Activated CD8-positive, alpha-beta memory T cell treated with anti-CD3 and anti-CD28 coated beads, Interleukin-2, amount 10 ng/mL, durations not matched to agents 7 days and 5 days (primary cell): ENCODE measurements at regions not wholly inside any gene's neighbourhood (a gene's known extent, or its start where the extent isn't known, plus 50 kb on each side); places are given as distances from the start of the nearest gene placed in this dataset.

Experiments
- ATAC-seq: fragments of 150-1000 bp; cut with Tn5 transposase; one replicate; pipeline ENCODE4 v1.10.0; 2021; ENCODE audit warnings: moderate library complexity
- CTCF ChIA-PET: fragments of 350-600 bp; sonication (Branson Sonifier 250); formaldehyde crosslinking; loops from one replicate; lab custom pipeline; 2021; ENCODE audit warnings: antibody characterized with exemption; lab: Charles Lee
- DNase-seq: peaks from one replicate; pipeline ENCODE4 v3.0.0-alpha.2; 2020
- H3K27ac Mint-ChIP-seq: one replicate; pipeline ENCODE4 v1.8.0; 2021; ENCODE audit warnings: mild to moderate bottlenecking, mixed read lengths
- H3K27me3 Mint-ChIP-seq: one replicate; pipeline ENCODE4 v1.8.0; 2021; ENCODE audit warnings: mixed read lengths
- H3K36me3 Mint-ChIP-seq: one replicate; pipeline ENCODE4 v1.8.0; 2021; ENCODE audit warnings: mild to moderate bottlenecking, mixed read lengths
- H3K4me1 Mint-ChIP-seq: one replicate; pipeline ENCODE4 v1.8.0; 2021; ENCODE audit warnings: mixed read lengths
- H3K4me3 Mint-ChIP-seq: one replicate; pipeline ENCODE4 v1.8.0; 2021; ENCODE audit warnings: mild to moderate bottlenecking, moderate library complexity, mixed read lengths
- H3K9me3 Mint-ChIP-seq: one replicate; pipeline ENCODE4 v1.8.0; 2022; ENCODE audit warnings: low read depth, mixed read lengths

DNA sequence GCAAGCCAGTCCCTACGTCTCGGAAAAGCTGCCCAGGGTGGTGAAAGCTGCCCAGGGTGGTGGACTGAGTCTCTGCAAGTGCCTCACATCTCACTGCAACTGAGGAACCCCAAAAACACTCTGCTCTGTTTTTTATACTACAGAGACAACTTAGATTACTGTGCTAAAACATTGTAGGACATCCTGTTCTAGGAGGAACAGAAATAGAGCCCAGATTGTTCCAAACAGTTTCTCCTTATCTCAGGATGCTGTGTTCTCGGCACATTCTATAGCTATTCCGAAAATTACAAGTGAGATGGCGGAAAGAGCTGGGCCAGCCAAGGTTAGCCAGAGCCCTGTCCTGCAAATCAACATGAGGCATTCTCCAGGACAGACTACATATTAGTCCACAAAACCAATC lies 138.7 kb downstream of the LRIG3 start:
- Mint-ChIP-seq H3K4me1 (no peaks in the 10 kb centered on the region), H3K36me3 (no peaks in the 10 kb centered on the region), H3K9me3 (peaks cover 5% of the 10 kb centered on the region), H3K27me3 (no peaks in the 10 kb centered on the region), H3K4me3 (no peak overlapping the region), H3K27ac (no peak overlapping the region)
- DNase-seq: no peak
- no peak for ATAC-seq
- CTCF ChIA-PET: no interaction called here

DNA sequence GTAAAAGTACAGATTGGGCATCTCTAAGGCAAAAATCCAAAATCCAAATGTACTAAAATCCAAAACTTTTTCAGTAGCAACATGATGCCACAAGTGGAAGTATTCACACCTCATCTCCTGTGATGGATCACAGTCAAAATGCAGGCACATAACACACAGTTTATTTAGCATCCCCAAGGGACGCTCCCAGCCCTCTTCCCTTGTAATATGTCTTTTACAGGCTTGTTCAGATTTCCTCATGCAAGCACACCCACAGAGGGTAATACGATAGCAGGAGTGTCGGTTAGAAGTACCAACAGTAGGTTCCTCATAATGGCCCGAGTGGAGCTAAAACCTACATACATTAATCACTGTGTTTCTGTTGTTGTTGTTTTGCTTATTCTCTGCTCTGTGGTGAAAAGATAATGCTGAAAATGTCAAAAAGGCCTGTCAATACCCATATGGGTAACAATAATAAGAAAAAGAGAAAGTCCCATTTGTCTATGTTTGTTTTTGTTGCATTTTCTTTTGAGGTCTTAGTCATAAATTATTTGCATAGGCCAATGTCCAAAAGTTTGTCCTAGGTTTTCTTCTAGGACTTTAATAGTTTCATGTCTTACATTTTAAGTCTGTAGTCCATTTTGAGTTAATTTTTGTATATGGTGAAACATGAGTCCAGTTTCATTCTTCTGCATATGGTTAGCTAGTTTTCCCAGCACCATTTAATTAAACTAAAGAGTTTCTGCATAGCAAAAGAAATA lies 133.1 kb downstream of the LRIG3 start:
- CTCF ChIA-PET: no interaction called here
- Mint-ChIP-seq H3K36me3 (no peaks in the 10 kb centered on the region), H3K27ac (no peak overlapping the region), H3K27me3 (no peaks in the 10 kb centered on the region), H3K4me3 (no peak overlapping the region), H3K9me3 (peaks cover 2% of the 10 kb centered on the region), H3K4me1 (no peaks in the 10 kb centered on the region)
- DNase-seq: no peak
- ATAC-seq: no peak

DNA sequence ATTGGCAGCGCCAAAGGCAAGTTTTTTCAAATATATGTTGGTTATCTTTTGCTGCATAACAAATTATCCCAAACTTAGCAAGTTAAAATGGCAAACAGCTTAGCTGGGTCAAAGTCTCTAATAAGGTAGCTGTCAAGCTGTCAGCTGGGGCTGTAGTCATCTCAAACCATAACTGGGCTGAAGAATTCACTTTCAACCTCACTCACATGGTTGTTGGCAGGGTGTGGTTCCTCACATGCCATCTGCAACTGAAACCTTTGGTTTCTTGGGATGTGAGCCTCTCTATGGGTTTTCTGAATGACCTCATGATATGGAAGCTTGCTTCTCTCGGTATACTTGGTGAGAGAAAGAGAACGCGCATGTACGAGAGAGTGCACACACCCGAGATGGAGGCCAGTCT lies 125.4 kb downstream of the LRIG3 start:
- DNase-seq (no peak), ATAC-seq (no peak)
- Mint-ChIP-seq H3K9me3 (peaks cover 4% of the 10 kb centered on the region), H3K36me3 (no peaks in the 10 kb centered on the region), H3K4me3 (no peak overlapping the region), H3K27ac (no peak overlapping the region), H3K4me1 (no peaks in the 10 kb centered on the region), H3K27me3 (no peaks in the 10 kb centered on the region)
- CTCF ChIA-PET: no interaction called here

DNA sequence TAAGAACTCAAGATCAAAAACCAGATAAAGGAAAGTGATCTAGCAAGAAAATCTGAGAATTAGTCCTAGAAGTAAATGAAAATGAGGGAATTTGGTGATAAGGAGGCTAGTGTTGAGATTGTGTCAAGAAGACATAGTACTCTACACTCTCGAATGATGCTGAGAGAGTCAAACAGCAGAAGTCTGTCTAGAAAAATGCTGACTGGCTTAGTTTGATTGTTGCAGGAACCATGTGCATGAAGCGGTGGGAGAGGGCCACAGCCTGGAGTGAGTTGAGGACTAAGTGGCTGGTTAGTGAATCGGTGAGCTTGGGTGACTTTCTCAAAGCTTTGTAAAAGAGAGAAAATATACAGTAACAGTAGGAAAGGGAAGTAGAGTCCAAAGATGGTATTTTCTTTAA lies 124.5 kb downstream of the LRIG3 start:
- Mint-ChIP-seq H3K4me1 (no peaks in the 10 kb centered on the region), H3K27ac (no peak overlapping the region), H3K4me3 (no peak overlapping the region), H3K9me3 (peaks cover 4% of the 10 kb centered on the region), H3K27me3 (no peaks in the 10 kb centered on the region), H3K36me3 (no peaks in the 10 kb centered on the region)
- ATAC-seq (no peak), DNase-seq (no peak)
- CTCF ChIA-PET: no interaction called here

DNA sequence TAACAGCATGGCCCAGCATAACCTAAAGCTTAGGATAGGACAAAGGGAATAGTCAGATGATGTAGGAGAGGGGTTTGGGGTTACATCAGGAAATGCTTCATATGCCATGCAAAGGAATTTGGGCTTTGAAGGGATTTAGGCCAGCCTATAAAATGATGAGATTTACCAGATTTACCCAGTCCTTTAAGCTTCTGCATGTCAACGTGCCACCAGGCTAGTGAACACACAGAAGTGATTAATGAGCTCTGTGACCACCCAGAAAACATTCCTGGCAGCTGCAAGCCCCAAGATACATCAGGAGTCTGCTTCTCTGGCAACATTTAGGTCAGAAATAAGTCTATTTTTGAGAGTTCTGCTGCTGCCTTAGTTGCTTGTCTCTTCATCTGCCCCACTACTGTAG lies 118.3 kb downstream of the LRIG3 start:
- Mint-ChIP-seq H3K27me3 (no peaks in the 10 kb centered on the region), H3K36me3 (no peaks in the 10 kb centered on the region), H3K4me1 (no peaks in the 10 kb centered on the region), H3K9me3 (no peaks in the 10 kb centered on the region), H3K27ac (no peak overlapping the region), H3K4me3 (no peak overlapping the region)
- ATAC-seq (no peak), DNase-seq (no peak)
- CTCF ChIA-PET: no interaction called here

DNA sequence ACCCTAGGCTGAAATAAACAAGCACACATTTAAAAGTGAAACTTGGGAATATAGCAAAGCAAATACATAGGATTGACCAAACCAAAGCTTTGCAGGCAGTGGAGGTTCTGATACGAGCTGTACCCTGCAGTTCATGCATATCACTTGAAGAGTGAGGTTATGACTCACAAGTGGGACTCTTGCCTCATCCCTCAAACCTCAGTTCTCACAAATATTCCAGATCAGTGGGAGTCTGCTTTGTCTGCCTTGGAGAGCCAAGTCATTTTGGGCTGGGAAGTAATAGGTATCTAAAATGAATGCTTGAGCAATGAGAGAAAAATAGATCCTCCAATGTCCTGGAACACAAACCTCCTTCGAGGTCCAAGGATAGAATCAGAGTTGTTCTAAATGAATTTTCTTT lies 116.4 kb downstream of the LRIG3 start:
- H3K27me3 Mint-ChIP-seq: no peaks in the 10 kb centered on the region
- DNase-seq (no peak), ATAC-seq (no peak)
- no peak overlapping the region for H3K27ac Mint-ChIP-seq
- no peaks in the 10 kb centered on the region for H3K4me1 Mint-ChIP-seq
- CTCF ChIA-PET: no interaction called here
- no peaks in the 10 kb centered on the region for H3K36me3 Mint-ChIP-seq
- H3K4me3 Mint-ChIP-seq: no peak overlapping the region
- no peaks in the 10 kb centered on the region for H3K9me3 Mint-ChIP-seq

DNA sequence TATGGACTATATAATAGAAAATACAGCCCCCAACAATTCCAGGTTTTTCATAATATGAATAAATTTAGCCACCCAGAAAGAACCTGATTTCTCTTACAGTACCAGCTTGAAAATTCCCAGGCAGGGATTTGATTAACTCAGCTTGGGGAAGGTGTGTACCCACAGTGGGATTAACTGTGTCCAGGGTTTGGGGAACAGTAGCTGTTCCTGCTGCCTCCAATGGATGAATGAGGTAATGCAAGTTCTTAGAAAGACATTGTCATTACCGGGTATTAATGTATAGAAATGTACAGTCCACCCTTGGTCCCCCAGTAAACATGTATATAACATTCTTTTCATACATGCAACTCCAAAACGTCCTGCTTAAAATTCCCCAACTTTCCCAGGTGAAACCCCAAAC lies 115.6 kb downstream of the LRIG3 start:
- no peaks in the 10 kb centered on the region for H3K36me3 Mint-ChIP-seq
- no peaks in the 10 kb centered on the region for H3K9me3 Mint-ChIP-seq
- no peak overlapping the region for H3K4me3 Mint-ChIP-seq
- ATAC-seq (no peak), DNase-seq (no peak)
- H3K4me1 Mint-ChIP-seq: no peaks in the 10 kb centered on the region
- CTCF ChIA-PET: no interaction called here
- H3K27me3 Mint-ChIP-seq: no peaks in the 10 kb centered on the region
- H3K27ac Mint-ChIP-seq: no peak overlapping the region

DNA sequence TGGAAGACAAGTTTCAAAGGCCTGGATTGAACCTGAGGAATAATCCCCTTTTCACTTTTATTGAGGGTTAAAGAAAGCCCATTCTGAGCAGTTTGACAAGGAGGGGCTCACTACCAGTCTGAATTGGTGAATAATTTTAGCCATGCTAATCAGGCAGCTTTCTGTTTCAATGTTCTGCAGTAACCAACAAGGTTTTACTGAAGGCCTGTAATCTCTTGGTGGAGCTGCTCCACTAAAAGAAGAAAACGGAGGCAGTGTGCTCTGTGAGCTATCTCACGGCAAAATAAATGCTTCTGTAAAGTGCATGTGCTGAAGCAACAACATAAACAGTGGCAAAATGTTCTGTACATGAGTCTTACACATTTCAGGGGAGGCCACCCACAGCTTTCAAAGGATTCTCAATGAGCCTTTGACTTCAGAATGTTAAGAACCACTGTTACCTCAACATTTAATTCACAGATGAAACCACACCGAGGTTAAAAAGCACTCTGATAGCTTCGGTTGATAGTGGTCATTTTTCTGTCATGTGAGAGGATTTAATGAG lies 111.2 kb downstream of the LRIG3 start:
- no peaks in the 10 kb centered on the region for H3K9me3 Mint-ChIP-seq
- no peaks in the 10 kb centered on the region for H3K27me3 Mint-ChIP-seq
- ATAC-seq (no peak), DNase-seq (no peak)
- H3K36me3 Mint-ChIP-seq: no peaks in the 10 kb centered on the region
- CTCF ChIA-PET: no interaction called here
- H3K27ac Mint-ChIP-seq: no peak overlapping the region
- no peak overlapping the region for H3K4me3 Mint-ChIP-seq
- no peaks in the 10 kb centered on the region for H3K4me1 Mint-ChIP-seq

DNA sequence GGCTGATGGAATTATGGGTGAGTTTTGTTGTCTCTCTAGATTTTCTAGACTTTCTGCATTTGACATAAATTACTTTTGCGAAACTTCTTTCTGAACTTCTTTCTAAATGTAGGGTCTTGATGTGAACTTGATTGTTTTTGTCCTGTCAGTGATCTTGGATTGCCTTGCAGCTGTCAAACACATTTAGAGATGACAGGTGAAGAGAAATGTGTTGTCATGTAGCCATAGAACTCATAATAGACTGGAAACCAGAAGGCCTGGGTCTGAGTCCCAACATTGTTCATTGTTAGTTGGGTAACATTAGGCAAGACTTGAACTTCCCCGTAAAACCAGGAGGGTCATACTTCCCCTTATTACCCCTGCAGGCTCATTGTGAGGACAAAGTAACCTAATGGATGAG lies 109.0 kb downstream of the LRIG3 start:
- Mint-ChIP-seq H3K4me3 (no peak overlapping the region), H3K4me1 (no peaks in the 10 kb centered on the region), H3K9me3 (no peaks in the 10 kb centered on the region), H3K36me3 (no peaks in the 10 kb centered on the region), H3K27ac (no peak overlapping the region), H3K27me3 (no peaks in the 10 kb centered on the region)
- CTCF ChIA-PET: no interaction called here
- DNase-seq: no peak
- ATAC-seq: no peak

DNA sequence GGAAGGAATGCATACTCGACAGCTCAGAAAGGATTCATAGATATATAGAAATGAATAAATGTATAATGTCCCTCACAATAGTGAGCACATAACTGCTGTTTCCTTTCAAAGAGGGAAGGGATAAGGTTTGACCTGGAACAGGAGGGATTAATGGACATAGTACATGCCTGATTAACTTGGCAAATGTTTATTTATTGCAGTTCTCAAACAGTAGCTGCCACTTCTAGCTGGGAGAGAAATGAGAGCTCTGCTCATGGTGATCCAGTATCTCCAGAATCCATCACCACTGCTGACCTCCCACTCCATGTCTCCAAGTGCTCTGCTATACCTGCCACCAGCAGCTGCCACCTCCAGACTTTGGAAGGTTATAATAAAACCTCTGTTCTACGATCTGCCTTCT lies 108.1 kb downstream of the LRIG3 start:
- Mint-ChIP-seq H3K9me3 (no peaks in the 10 kb centered on the region), H3K4me3 (no peak overlapping the region), H3K36me3 (no peaks in the 10 kb centered on the region), H3K4me1 (no peaks in the 10 kb centered on the region), H3K27me3 (no peaks in the 10 kb centered on the region), H3K27ac (no peak overlapping the region)
- no peak for DNase-seq
- no peak for ATAC-seq
- CTCF ChIA-PET: no interaction called here

DNA sequence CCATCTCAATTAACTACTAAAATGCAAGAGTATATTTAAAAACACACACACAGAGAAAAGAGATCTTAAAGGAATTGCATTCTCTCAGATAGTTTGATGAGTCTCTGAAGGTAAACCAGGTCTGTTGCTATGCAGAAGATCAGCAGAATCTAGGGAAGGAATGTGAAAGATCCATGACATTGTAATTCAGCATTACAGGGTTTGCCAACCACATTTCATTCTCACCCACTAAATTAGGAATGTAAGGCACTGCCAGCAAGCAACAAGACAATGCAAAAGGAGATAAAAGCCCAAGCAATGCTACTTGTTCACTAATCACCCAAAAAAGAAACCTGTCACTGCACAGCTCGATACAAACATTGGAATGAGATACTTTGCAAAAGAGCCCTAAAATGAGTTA lies 106.3 kb downstream of the LRIG3 start:
- H3K4me1 Mint-ChIP-seq: no peaks in the 10 kb centered on the region
- no peak overlapping the region for H3K4me3 Mint-ChIP-seq
- H3K36me3 Mint-ChIP-seq: no peaks in the 10 kb centered on the region
- H3K9me3 Mint-ChIP-seq: no peaks in the 10 kb centered on the region
- DNase-seq: no peak
- CTCF ChIA-PET: no interaction called here
- no peak for ATAC-seq
- H3K27ac Mint-ChIP-seq: no peak overlapping the region
- no peaks in the 10 kb centered on the region for H3K27me3 Mint-ChIP-seq

DNA sequence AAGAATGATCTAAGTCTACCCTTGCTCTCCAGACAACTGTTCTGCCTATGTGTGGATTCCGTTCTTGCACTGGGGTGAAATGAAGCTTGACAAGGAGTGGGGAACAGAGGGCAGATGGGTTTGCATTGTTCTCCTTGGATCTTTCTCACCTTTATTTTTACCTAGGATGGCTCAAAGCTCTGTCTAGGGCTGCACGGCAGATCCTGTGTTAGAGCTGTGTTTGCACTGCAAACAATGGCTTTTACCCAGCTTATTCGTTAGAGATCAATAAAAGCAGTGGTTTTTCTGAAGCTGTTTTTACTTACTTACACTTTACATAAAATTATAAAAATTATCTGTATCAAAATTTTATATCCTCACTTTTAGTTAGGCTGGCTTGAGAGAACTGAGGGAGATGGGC lies 105.1 kb downstream of the LRIG3 start:
- CTCF ChIA-PET: no interaction called here
- Mint-ChIP-seq H3K36me3 (no peaks in the 10 kb centered on the region), H3K27ac (no peak overlapping the region), H3K27me3 (no peaks in the 10 kb centered on the region), H3K4me3 (no peak overlapping the region), H3K4me1 (no peaks in the 10 kb centered on the region), H3K9me3 (no peaks in the 10 kb centered on the region)
- ATAC-seq (no peak), DNase-seq (no peak)

DNA sequence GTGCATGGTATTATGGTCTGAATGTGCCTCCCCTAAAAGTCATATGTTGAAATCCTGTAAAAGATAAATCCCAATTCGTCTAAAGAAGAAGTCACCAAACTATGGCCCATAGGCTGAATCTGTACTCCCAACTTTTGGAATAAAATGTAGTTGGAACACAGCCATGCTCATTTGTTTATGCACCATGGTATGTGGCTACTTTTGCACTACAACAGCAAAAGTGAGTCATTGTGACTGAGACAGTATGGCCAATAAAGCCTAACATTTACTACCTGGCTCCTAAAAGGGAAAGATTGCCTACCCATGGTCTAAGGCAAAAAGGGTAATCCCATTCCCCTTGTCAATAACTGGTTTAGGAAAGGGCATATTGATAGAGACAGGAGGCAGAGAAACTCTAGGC lies 101.8 kb downstream of the LRIG3 start:
- Mint-ChIP-seq H3K27ac (no peak overlapping the region), H3K36me3 (no peaks in the 10 kb centered on the region), H3K9me3 (peaks cover 3% of the 10 kb centered on the region), H3K27me3 (no peaks in the 10 kb centered on the region), H3K4me3 (no peak overlapping the region), H3K4me1 (no peaks in the 10 kb centered on the region)
- no peak for DNase-seq
- CTCF ChIA-PET: no interaction called here
- ATAC-seq: no peak

DNA sequence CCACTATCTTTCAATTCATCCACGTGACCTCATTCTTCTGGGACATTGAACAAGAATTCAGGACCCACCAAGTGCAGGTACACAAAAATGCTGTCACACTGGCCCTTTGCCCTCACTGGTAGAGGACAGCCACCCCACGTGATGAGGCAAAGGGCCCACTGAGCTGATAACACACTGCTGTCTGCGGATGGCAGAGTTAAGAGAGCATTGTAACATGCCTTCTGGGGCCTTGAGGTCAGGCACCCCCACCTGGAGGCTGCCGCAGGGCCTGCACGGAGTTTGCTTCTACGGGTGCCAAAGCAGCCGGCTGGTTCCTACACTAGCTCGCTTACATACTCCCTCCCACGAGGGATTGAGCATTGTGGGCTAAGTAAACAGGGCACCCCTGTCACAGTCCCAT lies 101.0 kb downstream of the LRIG3 start:
- H3K4me1 Mint-ChIP-seq: no peaks in the 10 kb centered on the region
- no peak overlapping the region for H3K27ac Mint-ChIP-seq
- CTCF ChIA-PET: no interaction called here
- DNase-seq (no peak), ATAC-seq (no peak)
- no peaks in the 10 kb centered on the region for H3K36me3 Mint-ChIP-seq
- no peak overlapping the region for H3K4me3 Mint-ChIP-seq
- H3K27me3 Mint-ChIP-seq: no peaks in the 10 kb centered on the region
- H3K9me3 Mint-ChIP-seq: peaks cover 4% of the 10 kb centered on the region

DNA sequence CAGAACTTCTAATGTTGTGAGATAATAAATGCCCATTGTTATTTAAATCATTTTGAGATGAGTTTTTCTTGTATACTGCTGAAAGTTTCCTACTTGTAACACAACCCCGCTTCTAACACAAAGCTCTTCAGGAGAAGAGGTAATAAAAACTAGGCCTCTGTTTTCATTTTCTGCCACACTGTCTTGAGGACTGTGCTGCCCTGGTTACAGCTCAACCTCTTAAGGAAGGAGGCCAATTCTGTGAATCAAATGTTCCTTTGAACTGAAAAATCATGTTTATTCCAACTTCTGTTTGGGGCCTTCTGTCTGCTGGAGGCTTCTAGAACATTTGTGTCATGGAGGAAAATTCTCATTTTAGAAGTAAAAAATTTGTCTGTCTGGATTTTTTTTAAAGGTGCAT lies 100.3 kb downstream of the LRIG3 start:
- H3K36me3 Mint-ChIP-seq: no peaks in the 10 kb centered on the region
- H3K4me1 Mint-ChIP-seq: no peaks in the 10 kb centered on the region
- no peak overlapping the region for H3K27ac Mint-ChIP-seq
- no peak for DNase-seq
- ATAC-seq: no peak
- CTCF ChIA-PET: no interaction called here
- no peak overlapping the region for H3K4me3 Mint-ChIP-seq
- no peaks in the 10 kb centered on the region for H3K27me3 Mint-ChIP-seq
- peaks cover 4% of the 10 kb centered on the region for H3K9me3 Mint-ChIP-seq
